ENCODE measurements at regions not wholly inside any gene's neighbourhood (a gene's known extent, or its start where the extent isn't known, plus 50 kb on each side); places are given as distances from the start of the nearest gene placed in this dataset.

DNA sequence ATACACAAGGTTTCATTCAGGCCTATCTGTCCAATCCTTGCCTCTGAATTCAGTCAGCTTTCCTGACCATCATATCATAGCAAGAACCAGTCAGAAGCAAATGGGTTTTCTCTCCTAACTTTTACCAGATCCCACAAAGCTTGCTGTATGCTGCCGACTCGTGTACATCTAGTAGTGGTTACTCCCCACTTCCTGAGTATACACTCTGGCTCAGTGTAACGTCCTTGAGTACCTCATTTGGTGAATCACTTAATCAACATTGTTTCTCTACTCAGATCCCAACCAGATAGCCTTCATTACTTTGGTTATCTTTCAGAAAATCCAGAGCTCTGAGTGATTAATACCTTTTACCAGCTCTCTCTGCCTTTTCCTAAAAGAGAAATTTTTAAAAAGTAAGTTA, 728.2 kb downstream of the GALC start:
- no peaks in the 10 kb centered on the region for H3K27me3 Mint-ChIP-seq (ENCODE audit: low read depth, poor library complexity)

GRCh38 chr14:87264272-87264785, 728.7 kb downstream of the GALC start:
- Mint-ChIP-seq H3K36me3 (ENCODE audit: low read depth) (no peaks in the 10 kb centered on the region), H3K27me3 (ENCODE audit: low read depth, poor library complexity) (no peaks in the 10 kb centered on the region), H3K4me1 (no peaks in the 10 kb centered on the region), H3K4me3 (no peak overlapping the region), H3K9me3 (no peaks in the 10 kb centered on the region), H3K27ac (no peak overlapping the region)
- no peak for DNase-seq
- TF ChIP-seq, protein P1, sequence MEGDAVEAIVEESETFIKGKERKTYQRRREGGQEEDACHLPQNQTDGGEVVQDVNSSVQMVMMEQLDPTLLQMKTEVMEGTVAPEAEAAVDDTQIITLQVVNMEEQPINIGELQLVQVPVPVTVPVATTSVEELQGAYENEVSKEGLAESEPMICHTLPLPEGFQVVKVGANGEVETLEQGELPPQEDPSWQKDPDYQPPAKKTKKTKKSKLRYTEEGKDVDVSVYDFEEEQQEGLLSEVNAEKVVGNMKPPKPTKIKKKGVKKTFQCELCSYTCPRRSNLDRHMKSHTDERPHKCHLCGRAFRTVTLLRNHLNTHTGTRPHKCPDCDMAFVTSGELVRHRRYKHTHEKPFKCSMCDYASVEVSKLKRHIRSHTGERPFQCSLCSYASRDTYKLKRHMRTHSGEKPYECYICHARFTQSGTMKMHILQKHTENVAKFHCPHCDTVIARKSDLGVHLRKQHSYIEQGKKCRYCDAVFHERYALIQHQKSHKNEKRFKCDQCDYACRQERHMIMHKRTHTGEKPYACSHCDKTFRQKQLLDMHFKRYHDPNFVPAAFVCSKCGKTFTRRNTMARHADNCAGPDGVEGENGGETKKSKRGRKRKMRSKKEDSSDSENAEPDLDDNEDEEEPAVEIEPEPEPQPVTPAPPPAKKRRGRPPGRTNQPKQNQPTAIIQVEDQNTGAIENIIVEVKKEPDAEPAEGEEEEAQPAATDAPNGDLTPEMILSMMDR (IDR thresholded peaks at IDR 0.05): no peak

More for the DNA sequence above, 728.2 kb downstream of the GALC start:
- no peak for DNase-seq
- no peaks in the 10 kb centered on the region for H3K36me3 Mint-ChIP-seq (ENCODE audit: low read depth)
- no peaks in the 10 kb centered on the region for H3K4me1 Mint-ChIP-seq
- peaks cover 4% of the 10 kb centered on the region for H3K9me3 Mint-ChIP-seq
- TF ChIP-seq, protein P1 (IDR thresholded peaks at IDR 0.05): no peak
- no peak overlapping the region for H3K4me3 Mint-ChIP-seq
- H3K27ac Mint-ChIP-seq: no peak overlapping the region

DNA sequence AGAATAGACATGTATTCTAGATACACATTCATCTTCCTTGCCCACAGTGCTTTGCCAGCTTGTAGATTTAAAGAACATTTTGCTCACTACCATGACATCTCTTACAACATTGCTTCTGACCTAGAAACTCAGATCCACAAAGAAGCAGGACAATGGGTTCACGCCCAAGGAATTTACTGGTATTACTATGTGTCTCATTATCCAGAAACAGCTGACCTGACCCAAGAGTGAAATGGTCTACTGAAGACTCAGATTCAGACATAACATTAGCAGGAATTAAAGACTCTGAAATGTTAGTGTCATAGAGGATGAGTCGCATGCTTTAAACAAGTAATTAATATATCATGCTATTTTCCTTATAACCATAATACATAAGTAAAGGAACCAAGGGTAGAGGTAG, 731.4 kb downstream of the GALC start:
- TF ChIP-seq, protein P1 (IDR thresholded peaks at IDR 0.05): no peak
- H3K27ac Mint-ChIP-seq: no peak overlapping the region
- H3K27me3 Mint-ChIP-seq (ENCODE audit: low read depth, poor library complexity): no peaks in the 10 kb centered on the region
- H3K36me3 Mint-ChIP-seq (ENCODE audit: low read depth): no peaks in the 10 kb centered on the region
- H3K4me3 Mint-ChIP-seq: no peak overlapping the region
- DNase-seq: no peak
- no peaks in the 10 kb centered on the region for H3K4me1 Mint-ChIP-seq
- H3K9me3 Mint-ChIP-seq: no peaks in the 10 kb centered on the region

DNA sequence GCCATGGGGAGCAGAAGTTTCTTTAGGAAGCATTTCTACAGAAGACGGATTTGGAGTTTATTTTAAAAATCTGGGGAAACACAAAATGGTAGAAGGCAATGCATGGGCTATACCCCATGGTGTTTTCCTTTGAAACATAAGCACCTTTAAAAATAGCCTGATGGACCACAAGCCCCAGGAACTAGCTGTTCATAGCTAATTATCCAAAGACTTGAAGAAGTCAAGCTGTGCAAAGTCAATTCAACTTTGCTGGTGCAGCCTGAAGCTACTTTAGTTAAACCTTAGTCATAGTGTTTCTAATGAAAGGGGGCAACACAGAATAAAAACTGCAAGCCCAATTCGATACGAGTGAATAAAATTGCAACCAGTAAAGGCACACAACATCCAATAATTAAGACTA, 732.5 kb downstream of the GALC start:
- Mint-ChIP-seq H3K36me3 (ENCODE audit: low read depth) (no peaks in the 10 kb centered on the region), H3K9me3 (no peaks in the 10 kb centered on the region), H3K4me3 (no peak overlapping the region), H3K27me3 (ENCODE audit: low read depth, poor library complexity) (no peaks in the 10 kb centered on the region), H3K4me1 (no peaks in the 10 kb centered on the region), H3K27ac (no peak overlapping the region)
- TF ChIP-seq, protein P1 (IDR thresholded peaks at IDR 0.05): no peak
- no peak for DNase-seq

GRCh38 chr14:87257421-87257820, 735.6 kb downstream of the GALC start:
- no peaks in the 10 kb centered on the region for H3K27me3 Mint-ChIP-seq (ENCODE audit: low read depth, poor library complexity)
- no peak overlapping the region for H3K27ac Mint-ChIP-seq
- TF ChIP-seq, protein P1 (IDR thresholded peaks at IDR 0.05): no peak
- H3K4me1 Mint-ChIP-seq: no peaks in the 10 kb centered on the region
- no peaks in the 10 kb centered on the region for H3K9me3 Mint-ChIP-seq
- no peak overlapping the region for H3K4me3 Mint-ChIP-seq
- H3K36me3 Mint-ChIP-seq (ENCODE audit: low read depth): no peaks in the 10 kb centered on the region
- DNase-seq: no peak

GRCh38 chr14:87255058-87255457, 737.9 kb downstream of the GALC start:
- H3K27ac Mint-ChIP-seq: no peak overlapping the region
- DNase-seq: no peak
- no peaks in the 10 kb centered on the region for H3K4me1 Mint-ChIP-seq
- no peak overlapping the region for H3K4me3 Mint-ChIP-seq
- H3K9me3 Mint-ChIP-seq: no peaks in the 10 kb centered on the region
- TF ChIP-seq, protein P1 (IDR thresholded peaks at IDR 0.05): no peak
- H3K36me3 Mint-ChIP-seq (ENCODE audit: low read depth): no peaks in the 10 kb centered on the region
- H3K27me3 Mint-ChIP-seq (ENCODE audit: low read depth, poor library complexity): no peaks in the 10 kb centered on the region

All from nephron progenitor cell (in vitro differentiated cells).